HepG2 (cell line): ENCODE measurements at regions not wholly inside any gene's neighbourhood (a gene's known extent, or its start where the extent isn't known, plus 50 kb on each side); places are given as distances from the start of the nearest gene placed in this dataset.

Source experiments
- ATAC-seq: fragments of 200-7000 bp; cut with Tn5 transposase; 3 replicates; pipeline ENCODE4 v1.9.1; 2020; ENCODE audit warnings: mild to moderate bottlenecking, moderate library complexity
- BruUV-seq: library from RNA; stranded (reverse); fragments of 400-500 nt; replicated peaks from 2 replicates; lab custom pipeline; 2021; lab: Mats Ljungman, UMichigan
- CTCF ChIA-PET: fragments of 300-600 bp; formaldehyde crosslinking; extraction: SDS; loops from one replicate; lab custom pipeline; 2021; ENCODE audit warnings: low total read pairs, inconsistent platforms, low intra/inter-chr PET ratio; lab: Yijun Ruan, JAX
- POLR2A ChIA-PET: fragments of 350-600 bp; sonication (Branson Sonifier 250); formaldehyde crosslinking; loops from one replicate; lab custom pipeline; 2020; ENCODE audit warnings: antibody characterized with exemption, inconsistent platforms; lab: Yijun Ruan, JAX
- DNase-seq: peaks from one replicate; pipeline ENCODE4 v3.0.0-alpha.2; 2015; ENCODE audit warnings: low spot score
- FAIRE-seq: peaks from 3 replicates; lab custom pipeline; 2011; peaks lifted over from hg19 to GRCh38; lab: Jason Lieb, UNC
- H2AFZ ChIP-seq: one replicate; pipeline ENCODE4 v1.6.1; 2011; ENCODE audit warnings: low read length, inconsistent platforms
- H3K27ac ChIP-seq: fragments of 300-600 bp; 3 replicates; pipeline ENCODE4 v1.8.0; 2011; ENCODE audit warnings: mixed run types, mild to moderate bottlenecking, mixed read lengths, low read length, inconsistent platforms; ENCODE audit not compliant: insufficient read depth; ENCODE audit errors: extremely low read length
- H3K27me3 ChIP-seq, 2 experiments: fragments of 200-600 bp in 1 of 2; 2 replicates in 1 of 2; 3 replicates in 1 of 2; pipeline versions ENCODE4 v1.6.0 to v1.8.0; 2011; ENCODE audit warnings: low read length in 2 of 2, mild to moderate bottlenecking in 2 of 2, moderate library complexity in 2 of 2, inconsistent platforms in 1 of 2; ENCODE audit not compliant: insufficient read depth in 2 of 2, control insufficient read depth in 1 of 2
- H3K36me3 ChIP-seq, 2 experiments: fragments of 200-600 bp in 1 of 2; replicated peaks in 1 of 2; 2 replicates in 1 of 2; 3 replicates in 1 of 2; pipeline versions ENCODE4 v1.5.1 to v1.8.0; 2011; ENCODE audit warnings: low read length in 2 of 2, inconsistent platforms in 1 of 2; ENCODE audit not compliant: insufficient read depth in 2 of 2, control insufficient read depth in 1 of 2
- H3K4me1 ChIP-seq: 2 replicates; pipeline ENCODE4 v1.5.1; 2012; ENCODE audit warnings: low read length, inconsistent platforms; ENCODE audit not compliant: insufficient read depth
- H3K4me2 ChIP-seq: 2 replicates; pipeline ENCODE4 v1.6.0; 2011; ENCODE audit warnings: low read depth, low read length, inconsistent platforms
- H3K4me3 ChIP-seq, 3 experiments: fragments of 200-600 bp in 1 of 3; sonication (generic), shearing (Covaris generic) in 1 of 3; replicated peaks in 1 of 3; 2 replicates each; pipeline ENCODE4 v1.5.1; 2011 to 2016; ENCODE audit warnings: low read length in 3 of 3, inconsistent platforms in 2 of 3, low read depth in 2 of 3, mild to moderate bottlenecking in 2 of 3, control low read depth in 1 of 3, mixed read lengths in 1 of 3; ENCODE audit not compliant: insufficient read depth in 1 of 3
- H3K79me2 ChIP-seq: one replicate; pipeline ENCODE4 v1.6.1; 2011; ENCODE audit warnings: low read length, inconsistent platforms; ENCODE audit not compliant: insufficient read depth
- H3K9ac ChIP-seq: 2 replicates; pipeline ENCODE4 v1.6.0; 2011; ENCODE audit warnings: mild to moderate bottlenecking, low read depth, low read length, inconsistent platforms; ENCODE audit not compliant: insufficient read depth
- H3K9me3 ChIP-seq: 2 replicates; pipeline ENCODE4 v1.5.1; 2012; ENCODE audit warnings: mild to moderate bottlenecking, low read length
- H4K20me1 ChIP-seq: 2 replicates; pipeline ENCODE4 v1.6.0; 2011; ENCODE audit warnings: inconsistent platforms, mild to moderate bottlenecking, low read length, moderate library complexity; ENCODE audit not compliant: insufficient read depth
- HIVEP1 ChIP-seq: sonication (generic); formaldehyde crosslinking; IDR thresholded peaks from 2 replicates; pipeline ENCODE4 v1.4.0; 2020; ENCODE audit warnings: mild to moderate bottlenecking, missing genetic modification reagents
- HMGXB3 ChIP-seq: sonication (generic); formaldehyde crosslinking; IDR thresholded peaks from 2 replicates; pipeline ENCODE4 v1.4.0; 2020; ENCODE audit warnings: missing genetic modification reagents, borderline replicate concordance
- KAT2B ChIP-seq: fragments of 150-350 bp; IDR thresholded peaks from 2 replicates; pipeline ENCODE4 v1.6.1; 2014; ENCODE audit warnings: low read depth, low read length, borderline replicate concordance
- SRSF4 ChIP-seq: fragments of 200-400 bp; formaldehyde crosslinking; IDR thresholded peaks from one replicate; pipeline ENCODE4 v1.6.1; 2018; ENCODE audit warnings: mild to moderate bottlenecking, low read depth, low read length, moderate library complexity; ENCODE audit not compliant: poor library complexity, severe bottlenecking
- USF2 ChIP-seq, 2 experiments: sonication (generic) in 1 of 2; formaldehyde crosslinking in 1 of 2; IDR thresholded peaks; 2 replicates each; pipeline versions ENCODE4 v1.5.1 to v1.6.1; 2011 to 2020; ENCODE audit warnings: borderline replicate concordance in 1 of 2, low read depth in 1 of 2, low read length in 1 of 2, mild to moderate bottlenecking in 1 of 2, missing genetic modification reagents in 1 of 2, moderate library complexity in 1 of 2
- ZGPAT ChIP-seq: IDR thresholded peaks from 2 replicates; pipeline ENCODE4 v1.6.1; 2016; ENCODE audit warnings: mild to moderate bottlenecking
- ZNF615 ChIP-seq: sonication (generic); formaldehyde crosslinking; IDR thresholded peaks from 2 replicates; pipeline ENCODE4 v1.5.0; 2020; ENCODE audit warnings: mild to moderate bottlenecking, missing genetic modification reagents, borderline replicate concordance
- ZNF616 ChIP-seq: sonication (generic); formaldehyde crosslinking; IDR thresholded peaks from 2 replicates; pipeline ENCODE4 v1.5.0; 2020; ENCODE audit warnings: low read depth, mild to moderate bottlenecking, missing genetic modification reagents
- ZNF7 ChIP-seq: IDR thresholded peaks from 2 replicates; pipeline ENCODE4 v1.6.1; 2016; ENCODE audit warnings: missing biosample characterization, missing genetic modification reagents
- WGBS: methylation state at CpG from one replicate; pipeline ENCODE4 v1.1.6; 2017; ENCODE audit warnings: low lambda C conversion rate; 5-methylcytosine and 5-hydroxymethylcytosine counted together
- in situ Hi-C: cut with HindIII; loops from 2 replicates; pipeline ENCODE4 v1.10.0; 2017; ENCODE audit warnings: low pct_unique_long_range_greater_than_20kb; ENCODE audit not compliant: extremely low pct_ligation_motif_present
- intact Hi-C: fragments of 100-400 bp; cut with micrococcal nuclease; formaldehyde crosslinking; loops from one replicate; pipeline ENCODE4 v1.10.0; 2022; ENCODE audit not compliant: unreplicated experiment

- TF ChIP-seq ZGPAT (CRISPR knock-in tag) (no peak), HIVEP1 (CRISPR knock-in tag) (no peak)
- TF ChIP-seq, all 625 proteins: peak for 7
Observed at GRCh38 chr17:68740555-68741447, 139.6 kb upstream of the FAM20A start (continued).

GRCh38 chr17:68737761-68738443 is 136.7 kb upstream of the FAM20A start:
- Histone ChIP-seq H3K27me3 (peaks cover 0 to 4% of the 10 kb centered on the region in 2 experiments; a peak in 1 of 5 replicates), H3K27ac (no peak overlapping the region), H3K4me1 (peaks cover 18% of the 10 kb centered on the region), H4K20me1 (no peaks in the 10 kb centered on the region), H3K4me3 (no peak overlapping the region), H3K36me3 (no peaks in the 10 kb centered on the region), H3K9ac (no peak overlapping the region), H3K79me2 (no peaks in the 10 kb centered on the region), H2AFZ (no peak overlapping the region), H3K4me2 (no peak overlapping the region), H3K9me3 (peaks cover 8% of the 10 kb centered on the region)
- DNase-seq (no peak), ATAC-seq (no peak), FAIRE-seq (no peak)
- 22% methylated on average over 6 of the region's 6 CpGs for WGBS
- in situ Hi-C loops (no loop called here), intact Hi-C loops (no loop called here)
- CTCF ChIA-PET = no interaction called here
- BruUV-seq = no TSS peak
- POLR2A ChIA-PET = no interaction called here
- no peak for TF ChIP-seq HMGXB3 (CRISPR knock-in tag)
- TF ChIP-seq ZNF7 (CRISPR knock-in tag) = no peak
- TF ChIP-seq SRSF4 = no peak
- no peak for TF ChIP-seq ZNF616 (CRISPR knock-in tag)
- no peak for TF ChIP-seq ZNF615
- TF ChIP-seq KAT2B = no peak
- TF ChIP-seq USF2 (IDR thresholded peaks at IDR 0.05; ENCODE audit: low read depth, low read length) = no peak
- TF ChIP-seq USF2 (CRISPR knock-in tag; IDR thresholded peaks at IDR 0.05; ENCODE audit: borderline replicate concordance) = no peak
